BE2C (cell line): ENCODE measurements at regions not wholly inside any gene's neighbourhood (a gene's known extent, or its start where the extent isn't known, plus 50 kb on each side); places are given as distances from the start of the nearest gene placed in this dataset.

Experiments used
- DNase-seq: peaks from one replicate; pipeline ENCODE4 v3.0.0-alpha.2; 2020
- H3K27me3 ChIP-seq: fragments of 250-450 bp; sonication (Bioruptor Pico); 2 replicates; pipeline ENCODE4 v1.5.1; 2020; ENCODE audit warnings: mild to moderate bottlenecking
- H3K36me3 ChIP-seq: fragments of 250-450 bp; sonication (Bioruptor Pico); 2 replicates; pipeline ENCODE4 v1.5.1; 2020; ENCODE audit warnings: mild to moderate bottlenecking
- H3K4me1 ChIP-seq: fragments of 250-450 bp; sonication (Bioruptor Pico); 2 replicates; pipeline ENCODE4 v1.5.1; 2020
- H3K4me3 ChIP-seq: 2 replicates; pipeline ENCODE4 v1.5.1; 2011; ENCODE audit warnings: low read depth, low read length
- H3K9me3 ChIP-seq: fragments of 250-450 bp; sonication (Bioruptor Pico); 2 replicates; pipeline ENCODE4 v1.5.1; 2020
- TF ChIP-seq, protein P1 (sequence below): IDR thresholded peaks from 2 replicates; pipeline ENCODE4 v1.5.1; 2012; ENCODE audit warnings: mild to moderate bottlenecking, low read depth, low read length

DNA sequence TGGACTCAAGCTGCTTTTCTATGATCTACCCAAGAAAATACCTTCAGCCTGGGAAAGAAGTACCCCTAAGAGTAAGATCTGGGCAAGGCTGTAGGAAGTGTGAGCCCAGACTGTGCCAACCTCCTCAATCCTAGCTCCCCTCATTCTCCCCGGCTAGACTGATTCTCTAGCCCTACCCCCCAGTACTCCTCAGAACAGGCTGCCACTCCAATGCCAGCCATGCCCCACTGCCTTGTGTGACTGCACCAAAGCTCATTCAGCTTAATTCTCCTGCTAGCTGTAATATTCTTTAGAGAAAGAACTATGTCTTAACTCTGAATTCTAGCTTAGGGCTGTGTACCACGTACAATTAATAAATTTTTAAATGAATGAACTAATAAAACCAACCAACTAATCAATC lies 92.6 kb upstream of the AKIP1 start:
- no peak for DNase-seq
- Histone ChIP-seq H3K27me3 (no peaks in the 10 kb centered on the region), H3K9me3 (no peaks in the 10 kb centered on the region), H3K36me3 (no peaks in the 10 kb centered on the region), H3K4me3 (no peak overlapping the region), H3K4me1 (no peaks in the 10 kb centered on the region)
- TF ChIP-seq, protein P1, sequence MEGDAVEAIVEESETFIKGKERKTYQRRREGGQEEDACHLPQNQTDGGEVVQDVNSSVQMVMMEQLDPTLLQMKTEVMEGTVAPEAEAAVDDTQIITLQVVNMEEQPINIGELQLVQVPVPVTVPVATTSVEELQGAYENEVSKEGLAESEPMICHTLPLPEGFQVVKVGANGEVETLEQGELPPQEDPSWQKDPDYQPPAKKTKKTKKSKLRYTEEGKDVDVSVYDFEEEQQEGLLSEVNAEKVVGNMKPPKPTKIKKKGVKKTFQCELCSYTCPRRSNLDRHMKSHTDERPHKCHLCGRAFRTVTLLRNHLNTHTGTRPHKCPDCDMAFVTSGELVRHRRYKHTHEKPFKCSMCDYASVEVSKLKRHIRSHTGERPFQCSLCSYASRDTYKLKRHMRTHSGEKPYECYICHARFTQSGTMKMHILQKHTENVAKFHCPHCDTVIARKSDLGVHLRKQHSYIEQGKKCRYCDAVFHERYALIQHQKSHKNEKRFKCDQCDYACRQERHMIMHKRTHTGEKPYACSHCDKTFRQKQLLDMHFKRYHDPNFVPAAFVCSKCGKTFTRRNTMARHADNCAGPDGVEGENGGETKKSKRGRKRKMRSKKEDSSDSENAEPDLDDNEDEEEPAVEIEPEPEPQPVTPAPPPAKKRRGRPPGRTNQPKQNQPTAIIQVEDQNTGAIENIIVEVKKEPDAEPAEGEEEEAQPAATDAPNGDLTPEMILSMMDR, result no peak

DNA sequence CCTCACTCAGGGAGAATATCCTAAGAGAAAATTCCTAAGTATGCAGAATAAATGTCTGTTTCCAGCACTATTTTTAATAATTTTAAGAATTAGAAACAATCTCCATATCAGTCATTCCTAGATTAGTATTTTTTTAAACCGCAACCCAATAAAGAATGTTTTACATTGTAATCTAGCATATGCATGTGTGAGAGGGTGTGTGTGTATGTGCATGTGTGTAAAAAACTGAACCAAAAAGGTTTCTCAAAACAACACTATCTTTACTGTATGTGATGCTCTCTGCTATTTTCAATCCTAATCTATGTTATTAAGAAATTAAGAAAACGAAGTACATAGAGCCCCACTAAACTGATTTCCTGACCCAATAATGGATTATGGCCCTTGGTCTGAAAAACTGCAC lies 90.6 kb upstream of the AKIP1 start:
- no peak for DNase-seq
- Histone ChIP-seq H3K9me3 (no peaks in the 10 kb centered on the region), H3K4me1 (no peaks in the 10 kb centered on the region), H3K4me3 (no peak overlapping the region), H3K36me3 (no peaks in the 10 kb centered on the region), H3K27me3 (no peaks in the 10 kb centered on the region)
- TF ChIP-seq, protein P1, result no peak

DNA sequence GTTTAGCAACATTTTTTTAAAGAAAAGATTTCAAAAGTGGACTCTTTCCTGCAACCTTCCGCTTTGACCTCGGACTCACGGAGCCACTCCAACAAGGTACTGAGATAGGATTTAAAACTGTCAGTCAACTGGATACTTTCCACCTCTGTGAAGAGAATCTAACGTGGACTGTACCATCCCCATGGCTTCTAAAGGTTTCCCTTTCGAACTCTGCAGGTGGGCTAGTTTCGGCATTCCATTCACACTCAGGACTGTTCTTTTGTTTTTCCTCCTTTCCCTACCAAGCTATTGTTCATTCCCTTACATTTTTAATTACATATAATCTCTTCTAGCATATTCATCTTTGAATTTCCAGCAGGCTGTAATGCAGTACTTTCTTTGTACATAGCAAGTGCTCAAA lies 88.5 kb upstream of the AKIP1 start:
- Histone ChIP-seq H3K4me3 (no peak overlapping the region), H3K36me3 (no peaks in the 10 kb centered on the region), H3K27me3 (no peaks in the 10 kb centered on the region), H3K4me1 (no peaks in the 10 kb centered on the region), H3K9me3 (no peaks in the 10 kb centered on the region)
- TF ChIP-seq, protein P1, result no peak
- no peak for DNase-seq

DNA sequence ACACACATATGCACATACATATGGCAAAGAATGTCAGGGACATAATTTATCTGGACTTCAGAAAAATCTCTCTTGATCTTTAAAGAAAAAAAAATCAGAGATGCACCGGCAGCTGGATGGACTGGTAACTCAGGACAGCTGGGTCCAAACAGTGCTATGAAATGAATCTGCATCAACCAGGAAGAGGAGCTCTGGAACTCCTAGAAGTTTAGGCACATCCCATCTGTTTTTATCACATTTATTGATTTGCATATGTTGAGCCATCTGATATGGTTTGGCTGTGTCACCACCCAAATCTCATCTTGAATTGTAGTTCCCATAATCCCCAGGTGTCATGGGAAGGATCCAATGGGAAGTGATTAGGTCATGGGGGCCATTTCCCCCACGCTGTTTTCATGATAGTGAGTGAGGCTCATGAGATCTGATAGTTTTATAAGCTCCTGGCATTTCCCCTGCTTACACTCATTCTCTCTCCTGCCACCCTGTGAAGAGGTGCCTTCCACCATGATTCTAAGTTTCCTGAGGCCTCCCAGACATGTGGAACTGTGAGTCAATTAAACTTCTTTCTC lies 87.7 kb upstream of the AKIP1 start:
- no peaks in the 10 kb centered on the region for H3K36me3 ChIP-seq
- no peaks in the 10 kb centered on the region for H3K4me1 ChIP-seq
- H3K4me3 ChIP-seq, result no peak overlapping the region
- no peak for DNase-seq
- H3K27me3 ChIP-seq, result no peaks in the 10 kb centered on the region
- no peaks in the 10 kb centered on the region for H3K9me3 ChIP-seq
- TF ChIP-seq, protein P1, result no peak

DNA sequence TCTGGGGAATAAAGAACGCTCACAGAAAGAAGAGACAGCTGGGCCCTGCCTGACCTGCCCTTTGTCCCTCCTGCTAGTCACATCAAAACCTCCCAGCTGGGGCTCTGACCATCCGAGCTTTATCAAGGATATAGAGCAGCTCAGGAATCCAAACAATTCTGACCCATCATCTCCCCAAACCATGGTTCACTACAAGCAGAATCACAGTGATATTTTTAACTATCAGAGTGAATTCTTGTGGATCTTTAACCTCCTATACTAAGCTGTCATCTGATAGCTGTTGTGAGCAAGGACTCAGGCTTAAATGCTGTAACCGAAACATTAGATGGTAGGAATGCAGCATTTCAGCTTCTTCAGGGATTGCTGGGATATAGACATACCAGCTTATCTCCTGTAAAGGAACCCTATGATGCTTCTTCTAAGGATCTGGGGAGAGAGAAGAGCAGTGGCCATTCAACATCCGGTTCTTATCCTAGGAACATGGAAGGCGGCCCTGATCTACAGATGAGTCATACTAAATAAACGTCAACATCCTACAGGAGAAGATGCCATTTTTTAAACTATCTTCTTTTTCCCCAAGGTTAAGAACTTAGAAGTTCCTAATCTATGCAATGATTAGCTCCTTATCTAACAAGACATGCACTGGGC lies 84.7 kb upstream of the AKIP1 start:
- no peaks in the 10 kb centered on the region for H3K36me3 ChIP-seq
- DNase-seq, result no peak
- TF ChIP-seq, protein P1, result no peak
- H3K4me3 ChIP-seq, result no peak overlapping the region
- H3K27me3 ChIP-seq, result no peaks in the 10 kb centered on the region
- H3K4me1 ChIP-seq, result no peaks in the 10 kb centered on the region
- no peaks in the 10 kb centered on the region for H3K9me3 ChIP-seq

DNA sequence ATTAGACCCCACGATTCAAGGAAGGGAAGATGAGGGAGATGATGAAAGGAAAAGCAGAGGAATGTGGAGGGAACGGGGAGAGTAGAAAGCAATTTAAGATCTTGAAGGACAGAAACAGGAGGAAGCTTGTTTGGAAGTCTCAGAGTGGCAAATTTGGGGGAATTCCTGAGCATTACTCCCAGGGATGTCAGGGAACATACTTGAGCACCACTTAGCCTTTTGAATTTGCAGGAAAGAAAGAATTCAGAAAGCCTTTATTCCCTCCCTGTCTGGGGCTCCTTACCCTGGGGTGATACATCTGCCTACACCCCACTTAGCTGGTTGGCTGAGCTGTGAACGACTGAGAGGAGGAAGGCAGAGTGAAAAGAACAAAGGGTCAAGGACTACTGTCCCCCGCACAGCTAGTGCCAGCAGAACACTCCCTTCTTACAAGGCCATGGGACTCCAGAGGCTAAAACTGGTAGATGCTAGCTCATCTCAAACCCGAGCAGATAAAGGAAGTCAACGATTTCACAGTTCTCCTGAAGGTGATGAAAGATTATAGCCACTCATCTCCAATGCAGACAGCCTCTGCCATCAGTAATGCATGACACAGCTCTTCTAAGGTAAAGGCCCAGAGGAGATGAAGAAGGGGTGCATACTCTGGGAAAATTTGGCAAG lies 84.0 kb upstream of the AKIP1 start:
- no peaks in the 10 kb centered on the region for H3K9me3 ChIP-seq
- no peak overlapping the region for H3K4me3 ChIP-seq
- H3K4me1 ChIP-seq, result no peaks in the 10 kb centered on the region
- DNase-seq, result no peak
- H3K27me3 ChIP-seq, result no peaks in the 10 kb centered on the region
- TF ChIP-seq, protein P1, result no peak
- no peaks in the 10 kb centered on the region for H3K36me3 ChIP-seq
